PC-3 (cell line): ENCODE measurements at regions not wholly inside any gene's neighbourhood (a gene's known extent, or its start where the extent isn't known, plus 50 kb on each side); places are given as distances from the start of the nearest gene placed in this dataset.

Experiments used
- CTCF ChIP-seq: fragments of 300-600 bp; sonication (generic); conservative IDR thresholded peaks from 2 replicates; pipeline ENCODE4 v1.5.1; 2017; ENCODE audit warnings: antibody characterized with exemption, low read depth, mild to moderate bottlenecking, low read length
- EZH2 ChIP-seq: fragments of 300-600 bp; sonication (generic); IDR thresholded peaks from one replicate; pipeline ENCODE4 v1.6.1; 2017; ENCODE audit warnings: antibody characterized with exemption, mild to moderate bottlenecking, low read length; ENCODE audit not compliant: unreplicated experiment
- EZH2phosphoT487 ChIP-seq: fragments of 300-600 bp; sonication (generic); IDR thresholded peaks from 2 replicates; pipeline ENCODE4 v1.6.1; 2018; ENCODE audit warnings: mild to moderate bottlenecking, antibody characterized with exemption, low read length, borderline replicate concordance

GRCh38 chr5:165495829-165496380 is 1990.5 kb downstream of the MAT2B start:
- TF ChIP-seq CTCF (no peak), EZH2phosphoT487 (no peak), EZH2 (no peak)
